GM12878 (cell line): ENCODE measurements at regions not wholly inside any gene's neighbourhood (a gene's known extent, or its start where the extent isn't known, plus 50 kb on each side); places are given as distances from the start of the nearest gene placed in this dataset.

Experiments used
- BCLAF1 ChIP-seq: fragments of 450-650 bp; IDR thresholded peaks from 2 replicates; pipeline ENCODE4 v1.6.1; 2017; ENCODE audit warnings: antibody characterized with exemption, mild to moderate bottlenecking, moderate library complexity
- BHLHE40 ChIP-seq, 2 experiments: fragments of 450-650 bp in 1 of 2; IDR thresholded peaks; 2 replicates each; pipeline ENCODE4 v1.6.1; 2011 to 2017; ENCODE audit warnings: low read depth in 2 of 2, borderline replicate concordance in 1 of 2, improper control_type of control experiment in 1 of 2, low read length in 1 of 2, mild to moderate bottlenecking in 1 of 2
- BRCA1 ChIP-seq: IDR thresholded peaks from 2 replicates; pipeline ENCODE4 v1.6.1; 2011; ENCODE audit warnings: low read depth, low read length, improper control_type of control experiment
- CHD2 ChIP-seq: IDR thresholded peaks from 2 replicates; pipeline ENCODE4 v1.6.1; 2011; ENCODE audit warnings: low read depth, low read length, improper control_type of control experiment, borderline replicate concordance
- CTCF ChIP-seq, 3 experiments: IDR thresholded peaks in 2 of 3; conservative IDR thresholded peaks in 1 of 3; 2 replicates each; pipeline ENCODE4 v1.5.1; 2011; ENCODE audit warnings: low read depth in 3 of 3, low read length in 3 of 3, mild to moderate bottlenecking in 3 of 3, control low read depth in 2 of 3, moderate library complexity in 2 of 3, inconsistent platforms in 1 of 3, mixed read lengths in 1 of 3; ENCODE audit not compliant: control insufficient read depth in 2 of 3, insufficient read depth in 1 of 3; ENCODE audit errors: extremely low read depth in 1 of 3
- POLR2A ChIP-seq: IDR thresholded peaks from 2 replicates; pipeline ENCODE4 v1.6.1; 2011; ENCODE audit warnings: low read depth, mild to moderate bottlenecking, low read length
- SMC3 ChIP-seq: IDR thresholded peaks from 2 replicates; pipeline ENCODE4 v1.6.1; 2011; ENCODE audit warnings: low read length, improper control_type of control experiment, borderline replicate concordance
- TAF1 ChIP-seq: IDR thresholded peaks from 2 replicates; pipeline ENCODE4 v1.6.1; 2011; ENCODE audit warnings: mild to moderate bottlenecking, low read depth, low read length, borderline replicate concordance
- TCF12 ChIP-seq: IDR thresholded peaks from 2 replicates; pipeline ENCODE4 v1.6.1; 2011; ENCODE audit warnings: low read depth, mild to moderate bottlenecking, low read length

- TF ChIP-seq CTCF (IDR thresholded peaks at IDR 0.05 in 2 of 3, conservative IDR thresholded peaks at IDR 0.05 in 1 of 3; ENCODE audit: control insufficient read depth in 2 of 3, extremely low read depth in 1 of 3, insufficient read depth in 1 of 3, low read depth in 3 of 3, low read length in 3 of 3): no peak
- no peak for TF ChIP-seq TCF12
- no peak for TF ChIP-seq BHLHE40 (IDR thresholded peaks at IDR 0.05; ENCODE audit: borderline replicate concordance in 1 of 2, low read depth in 2 of 2, low read length in 1 of 2)
- no peak for TF ChIP-seq POLR2A
- no peak for TF ChIP-seq SMC3
- TF ChIP-seq BCLAF1: no peak
- TF ChIP-seq BRCA1: no peak
- TF ChIP-seq TAF1: no peak
- no peak for TF ChIP-seq CHD2
Measured at GRCh38 chr19:31894451-31894850, 451.0 kb upstream of the ZNF507 start.
